GM23338 (cell line): ENCODE measurements at regions not wholly inside any gene's neighbourhood (a gene's known extent, or its start where the extent isn't known, plus 50 kb on each side); places are given as distances from the start of the nearest gene placed in this dataset.

Experiments used
- ATAC-seq: fragments of 200-7000 bp; cut with Tn5 transposase; 3 replicates; pipeline ENCODE4 v1.9.1; 2020
- DNase-seq: peaks from one replicate; pipeline ENCODE4 v3.0.0-alpha.2; 2015; ENCODE audit warnings: low spot score
- H2AFZ ChIP-seq: fragments of 200-600 bp; sonication (generic); 2 replicates; pipeline ENCODE4 v1.8.0; 2016; ENCODE audit warnings: antibody characterized with exemption, mild to moderate bottlenecking, moderate library complexity
- H3F3A ChIP-seq: fragments of 200-600 bp; sonication (generic); replicated peaks from 2 replicates; pipeline ENCODE4 v1.8.0; 2017; ENCODE audit warnings: antibody characterized with exemption, mixed run types, low read depth
- H3K27ac ChIP-seq: fragments of 200-600 bp; sonication (generic); 2 replicates; pipeline ENCODE4 v1.6.1; 2016; ENCODE audit warnings: low read depth
- H3K27me3 ChIP-seq: fragments of 200-600 bp; sonication (generic); 2 replicates; pipeline ENCODE4 v1.8.0; 2016; ENCODE audit warnings: mild to moderate bottlenecking, mixed run types, moderate library complexity; ENCODE audit not compliant: insufficient read depth
- H3K36me3 ChIP-seq: fragments of 200-600 bp; sonication (generic); 2 replicates; pipeline ENCODE4 v1.8.0; 2016; ENCODE audit warnings: mild to moderate bottlenecking; ENCODE audit not compliant: insufficient read depth
- H3K4me1 ChIP-seq: fragments of 200-600 bp; sonication (generic); 2 replicates; pipeline ENCODE4 v1.8.0; 2016; ENCODE audit warnings: mild to moderate bottlenecking, moderate library complexity; ENCODE audit not compliant: insufficient read depth
- H3K4me2 ChIP-seq: fragments of 200-600 bp; sonication (generic); 2 replicates; pipeline ENCODE4 v1.7.1; 2017; ENCODE audit warnings: mixed run types
- H3K4me3 ChIP-seq: fragments of 200-600 bp; sonication (generic); 2 replicates; pipeline ENCODE4 v1.6.1; 2016; ENCODE audit warnings: mixed run types
- H3K79me2 ChIP-seq: fragments of 200-600 bp; sonication (generic); replicated peaks from 2 replicates; pipeline ENCODE4 v1.8.0; 2017; ENCODE audit warnings: mild to moderate bottlenecking; ENCODE audit not compliant: insufficient read depth
- H3K9me2 ChIP-seq: fragments of 200-600 bp; sonication (generic); 2 replicates; pipeline ENCODE4 v1.8.0; 2017; ENCODE audit not compliant: insufficient read depth
- H4K20me1 ChIP-seq: fragments of 200-600 bp; sonication (generic); replicated peaks from 2 replicates; pipeline ENCODE4 v1.8.0; 2017; ENCODE audit warnings: mild to moderate bottlenecking; ENCODE audit not compliant: insufficient read depth
- H3K27ac Mint-ChIP-seq: 2 replicates; pipeline ENCODE4 v1.8.0; 2020; ENCODE audit warnings: inconsistent platforms, mild to moderate bottlenecking, moderate library complexity, mixed read lengths
- H3K27me3 Mint-ChIP-seq: 3 replicates; pipeline ENCODE4 v1.8.0; 2022; ENCODE audit warnings: low read depth, mild to moderate bottlenecking, moderate library complexity, mixed read lengths, inconsistent platforms; ENCODE audit not compliant: insufficient read depth, poor library complexity
- H3K36me3 Mint-ChIP-seq: 3 replicates; pipeline ENCODE4 v1.8.0; 2021; ENCODE audit warnings: low read depth, mild to moderate bottlenecking, inconsistent platforms, moderate library complexity, mixed read lengths
- H3K4me1 Mint-ChIP-seq: 3 replicates; pipeline ENCODE4 v1.8.0; 2020; ENCODE audit warnings: mild to moderate bottlenecking, inconsistent platforms, mixed read lengths
- H3K4me3 Mint-ChIP-seq: 3 replicates; pipeline ENCODE4 v1.8.0; 2021; ENCODE audit warnings: moderate library complexity, mild to moderate bottlenecking, inconsistent platforms, mixed read lengths
- H3K9me3 Mint-ChIP-seq: 3 replicates; pipeline ENCODE4 v1.8.0; 2020; ENCODE audit warnings: moderate library complexity, mild to moderate bottlenecking, inconsistent platforms, mixed read lengths
- CREB1 ChIP-seq: fragments of 250-450 bp; sonication (Bioruptor Pico); IDR thresholded peaks from 2 replicates; pipeline ENCODE4 v1.5.0; 2020; ENCODE audit warnings: low read depth, mild to moderate bottlenecking, moderate library complexity
- EZH2 ChIP-seq: fragments of 200-600 bp; sonication (generic); IDR thresholded peaks from one replicate; pipeline ENCODE4 v1.8.0; 2017; ENCODE audit warnings: antibody characterized with exemption, mild to moderate bottlenecking, low read depth; ENCODE audit not compliant: unreplicated experiment
- EZH2phosphoT487 ChIP-seq: fragments of 200-600 bp; sonication (generic); IDR thresholded peaks from one replicate; pipeline ENCODE4 v1.8.1; 2018; ENCODE audit warnings: antibody characterized with exemption; ENCODE audit not compliant: unreplicated experiment
- JUNB ChIP-seq: IDR thresholded peaks from one replicate; pipeline ENCODE4 v1.6.1; 2016; ENCODE audit warnings: antibody characterized with exemption; ENCODE audit not compliant: unreplicated experiment
- NANOG ChIP-seq: IDR thresholded peaks from 2 replicates; pipeline ENCODE4 v1.6.1; 2016; ENCODE audit warnings: antibody characterized with exemption, borderline replicate concordance
- POLR2AphosphoS5 ChIP-seq: IDR thresholded peaks from 2 replicates; pipeline ENCODE4 v1.6.1; 2016; ENCODE audit warnings: antibody characterized with exemption, low read depth
- STAT1 ChIP-seq: IDR thresholded peaks from one replicate; pipeline ENCODE4 v1.6.1; 2016; ENCODE audit warnings: antibody characterized with exemption; ENCODE audit not compliant: unreplicated experiment
- ZNF114 ChIP-seq: fragments of 250-450 bp; sonication (Bioruptor Pico); IDR thresholded peaks from 2 replicates; pipeline ENCODE4 v1.5.0; 2020; ENCODE audit warnings: mild to moderate bottlenecking, moderate library complexity
- ZNF331 ChIP-seq: fragments of 250-450 bp; sonication (Bioruptor Pico); IDR thresholded peaks from 2 replicates; pipeline ENCODE4 v1.5.0; 2020; ENCODE audit warnings: low read depth, mild to moderate bottlenecking, moderate library complexity
- TF ChIP-seq, protein P1 (sequence below): IDR thresholded peaks from one replicate; pipeline ENCODE4 v1.6.1; 2018; ENCODE audit warnings: antibody characterized with exemption; ENCODE audit not compliant: unreplicated experiment
- TF ChIP-seq, protein P2 (sequence below): IDR thresholded peaks from 2 replicates; pipeline ENCODE4 v1.6.1; 2016; ENCODE audit warnings: antibody characterized with exemption
- TF ChIP-seq, protein P3 (sequence below): fragments of 250-450 bp; sonication (Bioruptor Pico); IDR thresholded peaks from 2 replicates; pipeline ENCODE4 v1.5.0; 2020; ENCODE audit warnings: mild to moderate bottlenecking, moderate library complexity

DNA sequence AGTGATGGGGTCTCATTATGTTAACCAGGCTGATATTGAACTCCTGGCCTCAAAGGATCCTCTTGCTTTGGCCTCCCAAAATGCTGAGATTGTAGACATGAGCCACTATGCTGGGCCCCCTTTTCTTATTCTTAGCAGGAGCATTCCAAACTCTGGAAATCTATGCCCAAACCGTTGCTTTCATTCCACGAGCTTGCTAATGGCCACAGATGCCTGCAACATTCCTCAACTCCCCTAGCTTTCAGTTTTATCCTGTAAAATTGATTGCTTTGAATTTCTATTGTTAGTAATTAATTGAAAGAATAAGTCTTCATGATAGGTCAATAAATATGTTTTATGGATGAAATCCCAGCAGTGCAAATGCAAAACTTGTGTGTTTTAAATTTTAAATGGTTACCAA is 564.8 kb upstream of the WWC1 start (continued):
- TF ChIP-seq, protein P1, sequence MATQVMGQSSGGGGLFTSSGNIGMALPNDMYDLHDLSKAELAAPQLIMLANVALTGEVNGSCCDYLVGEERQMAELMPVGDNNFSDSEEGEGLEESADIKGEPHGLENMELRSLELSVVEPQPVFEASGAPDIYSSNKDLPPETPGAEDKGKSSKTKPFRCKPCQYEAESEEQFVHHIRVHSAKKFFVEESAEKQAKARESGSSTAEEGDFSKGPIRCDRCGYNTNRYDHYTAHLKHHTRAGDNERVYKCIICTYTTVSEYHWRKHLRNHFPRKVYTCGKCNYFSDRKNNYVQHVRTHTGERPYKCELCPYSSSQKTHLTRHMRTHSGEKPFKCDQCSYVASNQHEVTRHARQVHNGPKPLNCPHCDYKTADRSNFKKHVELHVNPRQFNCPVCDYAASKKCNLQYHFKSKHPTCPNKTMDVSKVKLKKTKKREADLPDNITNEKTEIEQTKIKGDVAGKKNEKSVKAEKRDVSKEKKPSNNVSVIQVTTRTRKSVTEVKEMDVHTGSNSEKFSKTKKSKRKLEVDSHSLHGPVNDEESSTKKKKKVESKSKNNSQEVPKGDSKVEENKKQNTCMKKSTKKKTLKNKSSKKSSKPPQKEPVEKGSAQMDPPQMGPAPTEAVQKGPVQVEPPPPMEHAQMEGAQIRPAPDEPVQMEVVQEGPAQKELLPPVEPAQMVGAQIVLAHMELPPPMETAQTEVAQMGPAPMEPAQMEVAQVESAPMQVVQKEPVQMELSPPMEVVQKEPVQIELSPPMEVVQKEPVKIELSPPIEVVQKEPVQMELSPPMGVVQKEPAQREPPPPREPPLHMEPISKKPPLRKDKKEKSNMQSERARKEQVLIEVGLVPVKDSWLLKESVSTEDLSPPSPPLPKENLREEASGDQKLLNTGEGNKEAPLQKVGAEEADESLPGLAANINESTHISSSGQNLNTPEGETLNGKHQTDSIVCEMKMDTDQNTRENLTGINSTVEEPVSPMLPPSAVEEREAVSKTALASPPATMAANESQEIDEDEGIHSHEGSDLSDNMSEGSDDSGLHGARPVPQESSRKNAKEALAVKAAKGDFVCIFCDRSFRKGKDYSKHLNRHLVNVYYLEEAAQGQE = no peak
- TF ChIP-seq, protein P2, sequence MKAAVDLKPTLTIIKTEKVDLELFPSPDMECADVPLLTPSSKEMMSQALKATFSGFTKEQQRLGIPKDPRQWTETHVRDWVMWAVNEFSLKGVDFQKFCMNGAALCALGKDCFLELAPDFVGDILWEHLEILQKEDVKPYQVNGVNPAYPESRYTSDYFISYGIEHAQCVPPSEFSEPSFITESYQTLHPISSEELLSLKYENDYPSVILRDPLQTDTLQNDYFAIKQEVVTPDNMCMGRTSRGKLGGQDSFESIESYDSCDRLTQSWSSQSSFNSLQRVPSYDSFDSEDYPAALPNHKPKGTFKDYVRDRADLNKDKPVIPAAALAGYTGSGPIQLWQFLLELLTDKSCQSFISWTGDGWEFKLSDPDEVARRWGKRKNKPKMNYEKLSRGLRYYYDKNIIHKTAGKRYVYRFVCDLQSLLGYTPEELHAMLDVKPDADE = no peak
- TF ChIP-seq CREB1 (CRISPR knock-in tag) (no peak), EZH2phosphoT487 (no peak), POLR2AphosphoS5 (no peak)

DNA sequence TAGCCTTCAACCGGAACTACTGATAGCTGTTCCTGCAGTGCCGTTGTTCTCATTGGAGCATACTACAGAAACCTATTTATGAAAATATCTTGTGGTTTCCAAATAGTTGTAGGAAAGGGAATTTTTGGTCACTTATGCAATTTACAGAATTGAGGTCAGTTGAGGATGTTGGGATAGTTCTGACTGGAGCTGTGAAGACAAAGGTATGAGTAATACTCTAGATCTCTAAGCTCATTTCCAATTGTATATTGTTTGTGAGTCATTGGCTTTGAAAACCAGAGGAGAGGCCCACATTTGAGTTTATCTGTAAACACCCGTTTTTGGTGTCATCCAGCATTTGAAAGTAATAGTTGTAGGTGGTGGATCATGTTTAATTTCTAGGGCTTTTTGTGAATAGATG is 561.3 kb upstream of the WWC1 start:
- Mint-ChIP-seq H3K27me3 (peaks cover 6% of the 10 kb centered on the region), H3K9me3 (no peaks in the 10 kb centered on the region), H3K36me3 (peaks cover 4% of the 10 kb centered on the region; the same call in 2 of the 3 replicates), H3K27ac (no peak overlapping the region), H3K4me1 (peaks cover 35% of the 10 kb centered on the region), H3K4me3 (no peak overlapping the region)
- DNase-seq (no peak), ATAC-seq (no peak)
- peaks cover 36% of the 10 kb centered on the region for H3K4me1 ChIP-seq
- no peak overlapping the region for H3K27ac ChIP-seq
- H2AFZ ChIP-seq = no peak overlapping the region
- no peaks in the 10 kb centered on the region for H3K36me3 ChIP-seq
- H3K27me3 ChIP-seq = no peaks in the 10 kb centered on the region
- H3K9me2 ChIP-seq = no peaks in the 10 kb centered on the region
- no peaks in the 10 kb centered on the region for H4K20me1 ChIP-seq
- H3K79me2 ChIP-seq = no peaks in the 10 kb centered on the region
- no peaks in the 10 kb centered on the region for H3F3A ChIP-seq
- H3K4me2 ChIP-seq = no peak overlapping the region
- H3K4me3 ChIP-seq = no peak overlapping the region
- TF ChIP-seq ZNF331 (CRISPR knock-in tag) = no peak
- no peak for TF ChIP-seq STAT1
- TF ChIP-seq POLR2AphosphoS5 = no peak
- no peak for TF ChIP-seq NANOG
- no peak for TF ChIP-seq EZH2phosphoT487
- TF ChIP-seq JUNB = no peak
- no peak for TF ChIP-seq ZNF114
- TF ChIP-seq, protein P3, sequence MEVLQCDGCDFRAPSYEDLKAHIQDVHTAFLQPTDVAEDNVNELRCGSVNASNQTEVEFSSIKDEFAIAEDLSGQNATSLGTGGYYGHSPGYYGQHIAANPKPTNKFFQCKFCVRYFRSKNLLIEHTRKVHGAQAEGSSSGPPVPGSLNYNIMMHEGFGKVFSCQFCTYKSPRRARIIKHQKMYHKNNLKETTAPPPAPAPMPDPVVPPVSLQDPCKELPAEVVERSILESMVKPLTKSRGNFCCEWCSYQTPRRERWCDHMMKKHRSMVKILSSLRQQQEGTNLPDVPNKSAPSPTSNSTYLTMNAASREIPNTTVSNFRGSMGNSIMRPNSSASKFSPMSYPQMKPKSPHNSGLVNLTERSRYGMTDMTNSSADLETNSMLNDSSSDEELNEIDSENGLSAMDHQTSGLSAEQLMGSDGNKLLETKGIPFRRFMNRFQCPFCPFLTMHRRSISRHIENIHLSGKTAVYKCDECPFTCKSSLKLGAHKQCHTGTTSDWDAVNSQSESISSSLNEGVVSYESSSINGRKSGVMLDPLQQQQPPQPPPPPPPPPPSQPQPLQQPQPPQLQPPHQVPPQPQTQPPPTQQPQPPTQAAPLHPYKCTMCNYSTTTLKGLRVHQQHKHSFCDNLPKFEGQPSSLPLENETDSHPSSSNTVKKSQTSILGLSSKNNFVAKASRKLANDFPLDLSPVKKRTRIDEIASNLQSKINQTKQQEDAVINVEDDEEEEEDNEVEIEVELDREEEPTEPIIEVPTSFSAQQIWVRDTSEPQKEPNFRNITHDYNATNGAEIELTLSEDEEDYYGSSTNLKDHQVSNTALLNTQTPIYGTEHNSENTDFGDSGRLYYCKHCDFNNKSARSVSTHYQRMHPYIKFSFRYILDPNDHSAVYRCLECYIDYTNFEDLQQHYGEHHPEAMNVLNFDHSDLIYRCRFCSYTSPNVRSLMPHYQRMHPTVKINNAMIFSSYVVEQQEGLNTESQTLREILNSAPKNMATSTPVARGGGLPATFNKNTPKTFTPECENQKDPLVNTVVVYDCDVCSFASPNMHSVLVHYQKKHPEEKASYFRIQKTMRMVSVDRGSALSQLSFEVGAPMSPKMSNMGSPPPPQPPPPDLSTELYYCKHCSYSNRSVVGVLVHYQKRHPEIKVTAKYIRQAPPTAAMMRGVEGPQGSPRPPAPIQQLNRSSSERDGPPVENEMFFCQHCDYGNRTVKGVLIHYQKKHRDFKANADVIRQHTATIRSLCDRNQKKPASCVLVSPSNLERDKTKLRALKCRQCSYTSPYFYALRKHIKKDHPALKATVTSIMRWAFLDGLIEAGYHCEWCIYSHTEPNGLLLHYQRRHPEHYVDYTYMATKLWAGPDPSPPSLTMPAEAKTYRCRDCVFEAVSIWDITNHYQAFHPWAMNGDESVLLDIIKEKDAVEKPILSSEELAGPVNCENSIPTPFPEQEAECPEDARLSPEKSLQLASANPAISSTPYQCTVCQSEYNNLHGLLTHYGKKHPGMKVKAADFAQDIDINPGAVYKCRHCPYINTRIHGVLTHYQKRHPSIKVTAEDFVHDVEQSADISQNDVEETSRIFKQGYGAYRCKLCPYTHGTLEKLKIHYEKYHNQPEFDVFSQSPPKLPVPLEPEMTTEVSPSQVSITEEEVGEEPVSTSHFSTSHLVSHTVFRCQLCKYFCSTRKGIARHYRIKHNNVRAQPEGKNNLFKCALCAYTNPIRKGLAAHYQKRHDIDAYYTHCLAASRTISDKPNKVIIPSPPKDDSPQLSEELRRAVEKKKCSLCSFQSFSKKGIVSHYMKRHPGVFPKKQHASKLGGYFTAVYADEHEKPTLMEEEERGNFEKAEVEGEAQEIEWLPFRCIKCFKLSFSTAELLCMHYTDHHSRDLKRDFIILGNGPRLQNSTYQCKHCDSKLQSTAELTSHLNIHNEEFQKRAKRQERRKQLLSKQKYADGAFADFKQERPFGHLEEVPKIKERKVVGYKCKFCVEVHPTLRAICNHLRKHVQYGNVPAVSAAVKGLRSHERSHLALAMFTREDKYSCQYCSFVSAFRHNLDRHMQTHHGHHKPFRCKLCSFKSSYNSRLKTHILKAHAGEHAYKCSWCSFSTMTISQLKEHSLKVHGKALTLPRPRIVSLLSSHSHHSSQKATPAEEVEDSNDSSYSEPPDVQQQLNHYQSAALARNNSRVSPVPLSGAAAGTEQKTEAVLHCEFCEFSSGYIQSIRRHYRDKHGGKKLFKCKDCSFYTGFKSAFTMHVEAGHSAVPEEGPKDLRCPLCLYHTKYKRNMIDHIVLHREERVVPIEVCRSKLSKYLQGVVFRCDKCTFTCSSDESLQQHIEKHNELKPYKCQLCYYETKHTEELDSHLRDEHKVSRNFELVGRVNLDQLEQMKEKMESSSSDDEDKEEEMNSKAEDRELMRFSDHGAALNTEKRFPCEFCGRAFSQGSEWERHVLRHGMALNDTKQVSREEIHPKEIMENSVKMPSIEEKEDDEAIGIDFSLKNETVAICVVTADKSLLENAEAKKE (CRISPR knock-in tag) = no peak
- no peak for TF ChIP-seq EZH2
- TF ChIP-seq, protein P2 = no peak
